ENCODE measurements at regions not wholly inside any gene's neighbourhood (a gene's known extent, or its start where the extent isn't known, plus 50 kb on each side); places are given as distances from the start of the nearest gene placed in this dataset.

- TF ChIP-seq CTCF (IDR thresholded peaks at IDR 0.05; ENCODE audit: low read depth, low read length): no peak
- DNase-seq: no peak
Observed at GRCh38 chr13:62139597-62139996, 723.9 kb upstream of the PCDH20 start.

DNA sequence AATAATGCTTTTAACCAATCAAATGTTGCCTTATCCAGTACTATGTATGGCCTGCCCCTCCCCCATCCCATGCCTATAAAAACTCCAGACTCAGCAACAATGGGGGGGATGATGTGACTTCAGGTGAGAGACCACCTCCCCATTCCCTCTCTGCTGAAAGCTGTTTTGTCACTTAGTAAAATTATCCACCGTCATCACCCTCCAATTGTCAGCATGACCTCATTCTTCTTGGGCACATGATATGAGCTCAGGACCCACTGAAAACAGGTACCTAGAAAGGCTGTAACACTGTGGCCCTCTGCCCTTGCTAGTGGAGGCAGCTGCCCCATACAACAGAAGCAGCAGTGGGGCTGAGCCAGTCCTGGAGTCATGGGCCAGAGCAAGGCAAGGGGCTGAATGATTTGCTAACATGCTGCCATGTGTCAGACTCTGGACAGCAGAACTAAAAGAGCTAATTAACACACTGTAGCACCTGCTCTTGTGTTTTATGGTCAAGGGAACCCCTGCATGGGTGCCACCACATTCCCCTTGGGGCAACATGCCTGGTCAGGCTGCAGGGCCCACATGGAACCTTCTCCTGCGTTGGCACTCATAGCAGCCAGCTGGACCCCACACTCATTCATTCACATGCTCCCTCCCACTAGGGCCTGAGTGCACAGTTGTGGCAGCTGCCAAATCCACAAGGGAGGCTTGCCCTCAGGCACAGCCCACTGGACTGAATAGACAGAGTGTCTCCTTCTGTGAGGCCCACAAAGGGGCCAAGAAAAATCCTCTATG lies 722.2 kb upstream of the PCDH20 start:
- H3K36me3 ChIP-seq: no peaks in the 10 kb centered on the region
- DNase-seq: no peak
- no peak overlapping the region for H3K27ac ChIP-seq
- no peak overlapping the region for H3K4me3 ChIP-seq (ENCODE audit: low read depth, low read length)
- no peak for TF ChIP-seq CTCF (IDR thresholded peaks at IDR 0.05; ENCODE audit: low read depth, low read length)
- H3K27me3 ChIP-seq (ENCODE audit: insufficient read depth, low read depth, severe bottlenecking): no peaks in the 10 kb centered on the region
- H3K9me3 ChIP-seq (ENCODE audit: severe bottlenecking): no peaks in the 10 kb centered on the region

More at GRCh38 chr13:62139597-62139996, 723.9 kb upstream of the PCDH20 start:
- Histone ChIP-seq H3K27me3 (ENCODE audit: insufficient read depth, low read depth, severe bottlenecking) (no peaks in the 10 kb centered on the region), H3K36me3 (no peaks in the 10 kb centered on the region), H3K9me3 (ENCODE audit: severe bottlenecking) (no peaks in the 10 kb centered on the region), H3K27ac (no peak overlapping the region), H3K4me3 (ENCODE audit: low read depth, low read length) (no peak overlapping the region)

DNA sequence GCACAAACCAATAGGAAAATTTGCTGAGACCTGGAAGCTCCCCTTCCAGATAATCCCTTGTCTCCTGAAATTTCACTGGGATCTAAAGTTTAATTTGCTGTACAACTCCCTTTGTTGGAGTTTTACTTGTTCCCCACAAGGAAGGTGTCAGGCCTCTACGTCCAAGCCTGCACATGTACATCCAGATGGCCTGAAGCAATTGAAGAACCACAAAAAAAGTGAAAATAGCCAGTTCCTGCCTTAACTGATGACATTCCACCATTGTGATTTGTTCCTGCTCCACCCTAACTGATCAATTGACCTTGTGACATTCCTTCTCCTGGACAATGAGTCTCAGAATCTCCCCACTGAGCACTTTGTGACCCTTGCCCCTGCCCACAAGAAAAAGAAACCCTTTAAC lies 716.0 kb upstream of the PCDH20 start:
- DNase-seq: no peak
- Histone ChIP-seq H3K9me3 (ENCODE audit: severe bottlenecking) (no peaks in the 10 kb centered on the region), H3K36me3 (no peaks in the 10 kb centered on the region)

GRCh38 chr13:62130062-62130970 lies 714.7 kb upstream of the PCDH20 start:
- no peak for TF ChIP-seq CTCF (IDR thresholded peaks at IDR 0.05; ENCODE audit: low read depth, low read length)
- Histone ChIP-seq H3K27me3 (ENCODE audit: insufficient read depth, low read depth, severe bottlenecking) (no peaks in the 10 kb centered on the region), H3K27ac (no peak overlapping the region)

More for the DNA sequence above, 716.0 kb upstream of the PCDH20 start:
- no peaks in the 10 kb centered on the region for H3K27me3 ChIP-seq (ENCODE audit: insufficient read depth, low read depth, severe bottlenecking)
- no peak for TF ChIP-seq CTCF (IDR thresholded peaks at IDR 0.05; ENCODE audit: low read depth, low read length)
- H3K4me3 ChIP-seq (ENCODE audit: low read depth, low read length): no peak overlapping the region
- no peak overlapping the region for H3K27ac ChIP-seq

GRCh38 chr13:62129000-62129551 lies 713.4 kb upstream of the PCDH20 start:
- no peak for TF ChIP-seq CTCF (IDR thresholded peaks at IDR 0.05; ENCODE audit: low read depth, low read length)
- DNase-seq: no peak
- Histone ChIP-seq H3K9me3 (ENCODE audit: severe bottlenecking) (no peaks in the 10 kb centered on the region), H3K27ac (no peak overlapping the region), H3K4me3 (ENCODE audit: low read depth, low read length) (no peak overlapping the region), H3K36me3 (no peaks in the 10 kb centered on the region), H3K27me3 (ENCODE audit: insufficient read depth, low read depth, severe bottlenecking) (no peaks in the 10 kb centered on the region)

More at GRCh38 chr13:62130062-62130970, 714.7 kb upstream of the PCDH20 start:
- Histone ChIP-seq H3K36me3 (no peaks in the 10 kb centered on the region), H3K4me3 (ENCODE audit: low read depth, low read length) (no peak overlapping the region), H3K9me3 (ENCODE audit: severe bottlenecking) (no peaks in the 10 kb centered on the region)
- no peak for DNase-seq
